Retina (tissue), 1 donor: ENCODE measurements at regions not wholly inside any gene's neighbourhood (a gene's known extent, or its start where the extent isn't known, plus 50 kb on each side); places are given as distances from the start of the nearest gene placed in this dataset.
"Not testable (repeated sequence)": the region's sequence is repeated elsewhere in the genome, so short reads cannot be mapped to it uniquely, and the experiment has no call there.

ENCODE experiments used
- DNase-seq: peaks from one replicate; pipeline ENCODE4 v3.0.0-alpha.2; 2016

DNA sequence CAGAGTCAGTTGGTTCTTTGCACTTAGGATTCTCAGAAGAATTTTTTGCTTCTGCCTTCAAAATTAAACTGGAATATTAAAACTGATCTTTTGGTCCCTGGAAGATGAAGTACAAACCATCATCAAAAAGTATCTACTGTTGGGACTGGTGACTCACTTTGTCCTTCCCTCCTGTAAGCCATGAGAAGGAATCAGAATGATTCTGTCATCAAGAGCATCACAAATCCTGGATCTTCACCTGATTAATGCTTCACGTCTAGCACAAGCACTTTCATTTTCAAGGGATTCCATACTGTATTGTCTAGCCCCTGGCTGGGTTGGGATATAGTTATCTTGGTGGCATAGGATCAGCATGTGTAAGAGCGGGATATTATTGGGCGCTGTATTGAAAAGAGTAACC lies 69.3 kb upstream of the CYP1B1 start:
- DNase-seq = no peak

DNA sequence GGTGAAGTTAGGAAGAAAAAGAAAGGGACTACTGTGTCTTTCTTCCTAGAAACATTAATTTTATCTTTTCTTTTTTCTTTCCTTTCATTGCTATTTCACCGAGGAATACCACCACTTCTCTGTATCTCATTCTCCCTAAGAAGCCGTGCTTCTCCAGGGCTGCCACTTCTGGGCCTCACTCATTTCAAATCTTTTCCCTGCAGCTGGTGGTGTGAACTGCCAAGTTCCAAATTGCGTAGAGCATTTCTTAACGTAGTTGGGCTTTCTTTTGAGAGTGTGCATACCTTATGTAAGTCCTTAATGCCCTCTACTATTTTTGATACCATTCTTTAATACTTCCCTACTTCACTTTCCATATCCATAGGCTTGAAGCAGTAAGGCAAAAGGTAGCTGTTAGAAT lies 66.7 kb upstream of the CYP1B1 start:
- no peak for DNase-seq

DNA sequence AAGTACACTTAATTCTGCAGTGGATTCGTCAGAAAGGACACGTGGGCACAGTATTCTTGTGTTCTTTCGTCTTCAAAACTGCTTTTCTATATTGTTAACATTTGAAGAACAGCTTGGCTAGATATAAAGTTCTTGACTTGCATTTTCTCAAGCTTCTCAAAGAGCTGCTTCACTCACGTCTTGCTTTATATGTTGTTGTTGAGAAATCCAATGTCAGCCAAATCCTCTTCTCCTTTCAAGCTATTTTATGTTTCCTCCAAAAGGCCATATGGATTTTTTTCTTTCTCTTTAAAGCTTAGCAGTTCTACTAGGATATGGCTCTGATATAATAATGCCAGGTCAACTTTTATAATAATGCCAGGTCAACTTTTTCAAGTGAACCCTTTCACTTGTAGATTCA lies 65.5 kb upstream of the CYP1B1 start:
- no peak for DNase-seq

DNA sequence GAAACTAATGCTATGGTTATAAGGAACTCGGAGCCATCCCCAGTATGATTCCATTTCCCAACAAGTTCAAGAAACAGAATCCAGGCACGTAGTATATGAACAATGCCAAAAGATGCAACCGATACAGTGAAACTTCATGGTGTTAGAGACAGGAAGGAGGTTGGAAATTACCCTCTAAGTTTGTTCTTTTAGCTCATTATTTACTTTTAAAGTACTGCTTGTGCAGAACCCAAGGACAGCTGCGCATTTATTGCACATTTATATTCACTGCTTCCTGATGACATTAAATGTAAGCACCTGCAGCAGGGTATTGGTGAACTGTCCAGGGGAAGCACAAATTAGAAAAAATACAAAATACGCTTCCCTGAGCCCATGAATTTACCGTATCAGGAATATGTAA lies 63.0 kb upstream of the CYP1B1 start:
- DNase-seq = no peak

DNA sequence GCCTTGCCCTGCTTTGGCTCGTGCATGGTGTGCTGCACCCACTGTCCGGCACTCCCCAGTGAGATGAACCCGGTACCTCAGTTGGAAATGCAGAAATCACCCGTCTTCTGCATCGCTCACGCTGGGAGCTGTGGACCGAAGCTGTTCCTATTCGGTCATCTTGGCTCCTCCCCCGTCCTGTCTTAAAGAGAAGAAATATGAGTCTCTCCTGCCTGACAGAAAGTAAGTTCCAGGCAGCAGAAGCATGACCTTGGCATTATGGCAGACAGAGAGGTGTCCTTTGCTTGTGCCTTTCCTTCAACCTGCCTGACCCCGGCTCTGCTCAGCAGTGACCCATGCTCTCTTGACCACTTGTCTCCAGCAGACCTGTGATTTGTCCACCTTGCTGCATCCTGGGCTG lies 62.5 kb upstream of the CYP1B1 start:
- DNase-seq = no peak

DNA sequence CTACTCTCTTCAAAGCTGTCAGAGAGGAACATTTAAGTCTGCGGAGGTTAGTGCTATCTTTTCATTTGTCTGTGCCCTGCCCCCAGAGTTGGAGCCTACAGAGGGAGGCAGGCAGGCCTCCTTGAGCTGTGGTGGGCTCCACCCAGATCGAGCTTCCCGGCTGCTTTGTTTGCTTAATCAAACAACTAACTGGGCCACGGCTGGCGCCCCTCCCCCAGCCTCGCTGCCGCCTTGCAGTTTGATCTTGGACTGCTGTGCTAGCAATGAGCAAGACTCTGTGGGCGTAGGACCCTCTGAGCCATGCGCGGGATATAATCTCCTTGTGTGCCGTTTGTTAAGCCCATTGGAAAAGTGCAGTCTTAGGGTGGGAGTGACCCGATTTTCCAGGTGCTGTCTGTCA lies 62.0 kb upstream of the CYP1B1 start:
- not testable (repeated sequence) for DNase-seq

DNA sequence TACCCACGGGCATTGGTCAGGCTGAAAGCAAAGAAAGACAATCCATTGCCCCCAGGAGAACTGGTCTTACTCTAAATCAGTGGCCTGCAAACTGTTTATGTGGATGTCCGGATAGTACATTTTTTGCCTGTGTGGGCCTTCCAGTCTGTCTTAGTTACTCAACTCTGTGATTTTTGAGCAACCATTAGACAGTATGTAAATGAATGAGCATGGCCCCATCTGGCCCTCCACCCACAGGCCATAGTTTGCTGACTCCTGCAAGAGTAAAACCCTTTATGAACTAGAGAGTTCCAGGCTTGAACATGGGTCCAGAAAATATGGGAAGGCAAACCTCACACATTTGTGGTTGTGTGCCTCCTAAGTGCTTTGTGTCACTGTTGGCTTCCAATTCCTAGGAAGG lies 55.7 kb upstream of the CYP1B1 start:
- DNase-seq = no peak

DNA sequence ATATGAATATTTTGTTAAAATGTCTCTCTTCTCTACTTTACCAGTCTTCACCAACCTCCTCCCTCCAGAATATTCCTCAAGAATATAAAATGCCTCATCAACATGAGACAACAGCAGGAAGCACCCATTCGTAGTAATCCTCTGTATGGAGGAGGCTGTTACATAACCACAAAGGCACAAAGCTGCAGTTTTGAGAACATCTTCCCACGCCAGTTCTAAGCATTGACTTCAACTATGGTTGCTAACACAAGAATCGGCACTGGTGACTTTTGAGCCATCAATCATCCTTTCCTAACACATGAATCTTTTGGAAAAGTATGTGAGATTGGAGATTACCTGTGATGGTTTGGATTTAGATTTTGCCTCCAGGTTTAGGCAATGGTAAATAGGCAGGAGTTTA lies 54.9 kb upstream of the CYP1B1 start:
- DNase-seq = no peak

DNA sequence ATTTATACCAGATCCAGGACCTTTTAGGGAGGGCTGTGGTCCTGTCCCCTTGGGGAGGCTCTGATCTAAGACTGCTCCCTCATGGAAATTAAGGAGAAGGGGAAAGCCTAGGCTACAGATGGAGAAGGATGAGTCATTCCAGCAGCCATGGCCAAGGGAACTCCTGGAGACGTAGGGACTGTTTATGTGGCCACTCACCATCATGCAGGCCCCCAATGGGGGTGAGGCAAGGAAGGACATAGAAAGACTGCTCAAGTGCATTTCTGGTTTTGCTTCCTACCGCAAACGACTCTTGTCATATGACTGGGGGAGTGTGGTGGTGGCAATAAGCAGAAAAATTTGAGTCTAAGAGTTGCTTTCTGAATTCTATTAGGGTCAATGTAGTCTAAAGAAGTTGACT lies 54.0 kb upstream of the CYP1B1 start:
- DNase-seq = no peak

DNA sequence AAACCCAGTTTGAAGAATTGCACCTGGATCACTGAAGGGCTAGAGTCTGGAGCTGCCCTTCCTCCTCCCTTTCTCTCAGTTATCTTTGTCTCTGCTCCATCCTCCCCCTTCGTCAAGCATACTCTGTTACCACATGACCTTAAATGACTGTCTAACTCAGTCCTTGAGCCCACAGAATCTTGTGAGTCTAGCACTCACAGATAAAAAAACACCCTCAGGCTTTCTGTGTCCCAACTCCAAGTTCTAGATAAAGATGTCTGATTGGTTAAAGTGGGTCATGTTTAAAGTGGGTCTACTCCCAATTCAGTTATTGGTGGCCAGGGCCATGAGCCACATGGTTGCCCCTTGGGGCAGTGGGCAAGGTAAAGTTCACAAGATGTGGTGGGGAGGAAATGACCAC lies 53.5 kb upstream of the CYP1B1 start:
- DNase-seq = no peak

DNA sequence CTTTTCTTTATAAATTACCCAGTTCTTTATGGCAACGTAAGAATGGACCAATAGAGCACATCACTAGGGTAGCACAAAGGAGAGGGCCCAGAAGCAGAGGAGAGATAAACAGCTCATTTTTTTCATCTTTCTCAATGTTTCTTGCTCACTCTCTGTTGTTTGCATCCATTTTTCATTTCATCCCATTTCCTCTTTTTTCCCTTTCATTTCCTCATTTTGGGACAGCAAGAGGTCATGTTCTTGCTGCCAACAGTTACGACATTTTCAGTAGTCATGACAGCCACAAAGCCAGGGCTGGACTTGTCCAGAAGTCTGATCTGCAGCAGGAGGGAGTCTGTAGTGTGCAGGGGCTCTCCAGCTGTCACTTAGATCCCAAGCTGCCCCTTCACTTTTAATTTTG lies 52.7 kb upstream of the CYP1B1 start:
- DNase-seq = no peak

DNA sequence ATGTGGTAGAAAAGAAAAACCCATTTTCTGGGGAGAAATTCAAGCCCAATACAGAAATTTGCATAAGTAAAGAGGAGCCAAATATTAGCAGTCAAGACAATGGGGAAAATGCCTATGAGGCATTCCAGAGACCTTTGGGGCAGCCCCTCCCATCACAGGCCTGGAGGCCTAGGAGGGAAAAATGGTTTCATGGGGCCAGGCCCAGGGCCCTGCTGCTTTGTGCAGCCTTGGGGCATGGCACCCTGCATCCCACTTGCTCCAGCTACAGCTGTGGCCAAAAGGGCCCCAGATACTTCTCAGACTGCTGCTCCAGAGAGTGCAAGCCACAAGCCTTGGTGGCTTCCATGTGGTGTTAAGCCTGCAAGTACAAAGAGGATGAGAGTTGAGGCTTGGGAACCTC lies 51.3 kb upstream of the CYP1B1 start:
- DNase-seq = no peak

DNA sequence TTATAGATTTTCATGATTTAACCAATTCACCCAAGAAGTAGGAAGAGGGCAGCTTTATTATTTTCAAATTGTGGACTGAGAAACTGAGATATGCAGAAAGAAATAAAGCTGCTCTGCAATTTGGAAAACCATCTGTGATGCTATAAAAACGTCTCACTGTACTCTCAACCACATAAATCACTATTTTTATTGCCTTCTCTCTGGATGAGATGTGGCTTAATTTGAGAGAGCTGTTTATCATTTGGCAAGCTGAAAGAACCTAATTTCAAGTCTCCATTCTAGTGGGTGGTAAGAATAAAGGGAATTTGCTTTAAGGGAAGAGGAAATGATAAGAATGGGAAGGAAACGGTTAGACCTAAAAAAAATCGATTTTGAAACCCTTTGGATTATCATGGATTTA lies 49.9 kb upstream of the CYP1B1 start:
- DNase-seq = no peak
